ENCODE measurements at regions not wholly inside any gene's neighbourhood (a gene's known extent, or its start where the extent isn't known, plus 50 kb on each side); places are given as distances from the start of the nearest gene placed in this dataset.
"Not testable (repeated sequence)": the region's sequence is repeated elsewhere in the genome, so short reads cannot be mapped to it uniquely, and the experiment has no call there.

- Histone ChIP-seq H3K9ac (ENCODE audit: low read depth, low read length) (no peak overlapping the region), H3K36me3 (ENCODE audit: control insufficient read depth, insufficient read depth, low read length) (no peaks in the 10 kb centered on the region), H3K27me3 (ENCODE audit: control insufficient read depth, insufficient read depth, low read length) (no peaks in the 10 kb centered on the region), H3K9me3 (ENCODE audit: control insufficient read depth, insufficient read depth, low read length) (no peaks in the 10 kb centered on the region), H3K4me3 (ENCODE audit: low read depth, low read length) (no peak overlapping the region), H3K4me1 (ENCODE audit: control insufficient read depth, insufficient read depth, low read length) (no peaks in the 10 kb centered on the region)
Observed at GRCh38 chr10:109591601-109592000, 331.7 kb downstream of the XPNPEP1 start.

DNA sequence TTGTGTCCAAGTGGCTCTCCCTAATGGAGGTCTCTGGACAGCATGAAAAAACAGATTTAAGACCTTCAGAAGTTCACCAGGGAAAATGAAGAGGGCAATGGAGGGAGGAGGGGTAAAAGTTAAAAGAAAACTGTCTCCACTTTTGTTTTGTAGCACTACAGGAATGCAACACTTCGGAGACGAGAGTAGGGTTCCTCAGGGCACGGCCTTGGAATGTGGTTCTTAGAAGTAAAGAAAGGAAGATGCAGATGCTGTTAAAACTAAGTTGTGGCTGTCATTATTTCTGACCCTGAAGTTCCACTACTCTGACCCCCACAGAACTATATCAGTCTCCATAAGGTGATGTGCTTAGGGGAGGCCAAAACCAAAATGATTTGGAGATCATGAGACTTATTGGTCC, 335.1 kb downstream of the XPNPEP1 start:
- Histone ChIP-seq H3K4me1 (ENCODE audit: control insufficient read depth, insufficient read depth, low read length) (no peaks in the 10 kb centered on the region), H3K36me3 (ENCODE audit: control insufficient read depth, insufficient read depth, low read length) (no peaks in the 10 kb centered on the region), H3K27me3 (ENCODE audit: control insufficient read depth, insufficient read depth, low read length) (no peaks in the 10 kb centered on the region), H3K9me3 (ENCODE audit: control insufficient read depth, insufficient read depth, low read length) (no peaks in the 10 kb centered on the region), H3K9ac (ENCODE audit: low read depth, low read length) (no peak overlapping the region), H3K4me3 (ENCODE audit: low read depth, low read length) (no peak overlapping the region)

GRCh38 chr10:109587366-109587765, 335.9 kb downstream of the XPNPEP1 start:
- no peak overlapping the region for H3K4me3 ChIP-seq (ENCODE audit: low read depth, low read length)
- H3K9me3 ChIP-seq (ENCODE audit: control insufficient read depth, insufficient read depth, low read length), result no peaks in the 10 kb centered on the region
- H3K4me1 ChIP-seq (ENCODE audit: control insufficient read depth, insufficient read depth, low read length), result no peaks in the 10 kb centered on the region
- no peak overlapping the region for H3K9ac ChIP-seq (ENCODE audit: low read depth, low read length)
- no peaks in the 10 kb centered on the region for H3K36me3 ChIP-seq (ENCODE audit: control insufficient read depth, insufficient read depth, low read length)
- H3K27me3 ChIP-seq (ENCODE audit: control insufficient read depth, insufficient read depth, low read length), result no peaks in the 10 kb centered on the region

DNA sequence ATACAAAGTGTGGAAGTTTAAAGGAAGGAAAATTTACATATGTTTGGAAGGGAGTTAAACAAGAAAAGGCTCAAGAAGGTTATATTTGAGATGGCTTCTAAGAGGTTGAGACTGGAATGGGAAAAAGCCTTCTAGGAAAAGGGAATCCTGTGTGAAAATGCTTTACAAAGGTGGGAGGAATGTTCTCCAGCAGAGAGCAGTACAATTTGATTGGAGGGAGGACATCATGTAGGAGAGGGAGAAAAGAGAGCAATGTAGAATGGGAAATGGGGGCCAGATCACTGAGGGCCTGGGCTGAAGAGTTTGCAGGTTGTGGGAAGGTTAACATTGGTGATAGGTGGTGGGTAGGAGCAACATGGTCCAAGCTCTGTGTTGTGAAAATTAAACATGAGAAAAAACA, 366.9 kb downstream of the XPNPEP1 start:
- Histone ChIP-seq H3K4me1 (ENCODE audit: control insufficient read depth, insufficient read depth, low read length) (no peaks in the 10 kb centered on the region), H3K9me3 (ENCODE audit: control insufficient read depth, insufficient read depth, low read length) (no peaks in the 10 kb centered on the region), H3K4me3 (ENCODE audit: low read depth, low read length) (no peak overlapping the region), H3K36me3 (ENCODE audit: control insufficient read depth, insufficient read depth, low read length) (no peaks in the 10 kb centered on the region), H3K27me3 (ENCODE audit: control insufficient read depth, insufficient read depth, low read length) (no peaks in the 10 kb centered on the region), H3K9ac (ENCODE audit: low read depth, low read length) (no peak overlapping the region)

DNA sequence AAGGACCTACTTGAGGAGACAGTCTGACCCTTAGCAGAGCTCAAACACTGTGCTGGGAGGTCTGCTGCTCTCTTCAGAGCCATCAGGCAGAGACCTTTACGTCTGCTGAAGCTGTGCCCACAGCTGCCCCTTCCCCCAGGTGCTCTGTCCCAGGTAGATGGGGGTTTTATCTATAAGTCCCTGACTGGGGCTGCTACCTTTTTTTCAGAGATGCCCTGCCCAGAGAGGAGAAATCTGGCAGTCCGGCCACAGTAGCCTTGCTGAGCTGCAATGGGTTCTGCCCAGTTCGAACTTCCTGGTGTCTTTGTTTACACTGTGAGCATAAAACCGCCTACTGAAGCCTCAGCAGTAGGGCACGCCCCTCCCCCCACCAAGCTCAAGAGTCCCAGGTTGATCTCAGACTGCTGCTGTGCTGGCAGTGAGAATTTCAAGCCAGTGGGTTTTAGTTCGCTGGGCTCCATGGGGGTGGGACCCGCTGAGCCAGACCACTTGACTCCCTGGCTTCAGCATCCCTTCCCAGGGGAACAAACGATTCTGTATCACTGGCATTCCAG, 381.2 kb downstream of the XPNPEP1 start:
- not testable (repeated sequence) for H3K9ac ChIP-seq (ENCODE audit: low read depth, low read length); H3K4me1 ChIP-seq (ENCODE audit: control insufficient read depth, insufficient read depth, low read length); H3K36me3 ChIP-seq (ENCODE audit: control insufficient read depth, insufficient read depth, low read length); H3K27me3 ChIP-seq (ENCODE audit: control insufficient read depth, insufficient read depth, low read length); H3K9me3 ChIP-seq (ENCODE audit: control insufficient read depth, insufficient read depth, low read length); H3K4me3 ChIP-seq (ENCODE audit: low read depth, low read length)

DNA sequence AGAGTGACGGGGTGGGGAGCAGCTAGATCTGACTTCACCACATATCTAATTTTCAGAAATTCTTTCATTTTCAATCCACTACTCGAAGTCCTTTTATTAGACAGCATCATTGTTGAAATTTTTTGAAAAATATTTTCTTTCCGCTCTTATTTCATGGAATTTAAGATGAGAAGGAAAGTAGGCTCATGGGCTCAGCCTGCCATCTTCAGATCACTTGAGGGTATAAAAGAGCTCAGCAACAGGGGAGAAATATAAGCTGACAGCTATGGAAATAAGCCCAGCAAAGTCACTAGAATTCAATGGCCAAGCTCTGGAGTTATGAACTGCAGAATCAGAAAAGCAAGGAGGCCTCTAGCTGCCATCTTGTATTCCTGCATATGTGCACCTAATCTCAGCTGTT, 389.1 kb downstream of the XPNPEP1 start:
- Histone ChIP-seq H3K36me3 (ENCODE audit: control insufficient read depth, insufficient read depth, low read length) (no peaks in the 10 kb centered on the region), H3K4me1 (ENCODE audit: control insufficient read depth, insufficient read depth, low read length) (no peaks in the 10 kb centered on the region), H3K4me3 (ENCODE audit: low read depth, low read length) (no peak overlapping the region), H3K9me3 (ENCODE audit: control insufficient read depth, insufficient read depth, low read length) (no peaks in the 10 kb centered on the region), H3K27me3 (ENCODE audit: control insufficient read depth, insufficient read depth, low read length) (no peaks in the 10 kb centered on the region), H3K9ac (ENCODE audit: low read depth, low read length) (no peak overlapping the region)

GRCh38 chr10:109529258-109529657, 394.1 kb downstream of the XPNPEP1 start:
- H3K36me3 ChIP-seq (ENCODE audit: control insufficient read depth, insufficient read depth, low read length), result no peaks in the 10 kb centered on the region
- no peaks in the 10 kb centered on the region for H3K4me1 ChIP-seq (ENCODE audit: control insufficient read depth, insufficient read depth, low read length)
- no peak overlapping the region for H3K9ac ChIP-seq (ENCODE audit: low read depth, low read length)
- no peak overlapping the region for H3K4me3 ChIP-seq (ENCODE audit: low read depth, low read length)
- H3K27me3 ChIP-seq (ENCODE audit: control insufficient read depth, insufficient read depth, low read length), result no peaks in the 10 kb centered on the region
- no peaks in the 10 kb centered on the region for H3K9me3 ChIP-seq (ENCODE audit: control insufficient read depth, insufficient read depth, low read length)

GRCh38 chr10:109517748-109518147, 405.6 kb downstream of the XPNPEP1 start:
- no peak overlapping the region for H3K9ac ChIP-seq (ENCODE audit: low read depth, low read length)
- no peaks in the 10 kb centered on the region for H3K36me3 ChIP-seq (ENCODE audit: control insufficient read depth, insufficient read depth, low read length)
- H3K4me1 ChIP-seq (ENCODE audit: control insufficient read depth, insufficient read depth, low read length), result no peaks in the 10 kb centered on the region
- no peaks in the 10 kb centered on the region for H3K27me3 ChIP-seq (ENCODE audit: control insufficient read depth, insufficient read depth, low read length)
- H3K4me3 ChIP-seq (ENCODE audit: low read depth, low read length), result no peak overlapping the region
- H3K9me3 ChIP-seq (ENCODE audit: control insufficient read depth, insufficient read depth, low read length), result no peaks in the 10 kb centered on the region

DNA sequence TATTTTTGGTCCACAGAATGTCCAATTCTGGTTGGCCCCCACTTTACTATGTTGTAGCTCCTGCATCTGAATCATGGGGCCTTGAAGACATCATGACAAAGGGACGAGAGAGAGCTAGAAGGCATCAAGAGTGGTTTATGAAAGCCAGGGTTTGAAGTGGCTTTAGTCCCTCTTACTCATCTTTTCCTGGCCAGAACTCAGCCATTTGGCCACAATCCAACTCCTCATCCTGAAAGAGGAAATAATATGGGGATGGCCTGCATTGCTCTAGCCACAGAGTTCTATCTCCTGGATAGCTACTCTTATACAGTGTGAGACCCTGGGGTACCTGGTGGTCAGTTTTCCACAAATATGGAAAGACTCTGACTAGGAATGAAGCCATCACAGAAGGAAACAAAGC, 418.9 kb downstream of the XPNPEP1 start:
- no peak overlapping the region for H3K9ac ChIP-seq (ENCODE audit: low read depth, low read length)
- H3K9me3 ChIP-seq (ENCODE audit: control insufficient read depth, insufficient read depth, low read length), result no peaks in the 10 kb centered on the region
- no peaks in the 10 kb centered on the region for H3K36me3 ChIP-seq (ENCODE audit: control insufficient read depth, insufficient read depth, low read length)
- no peak overlapping the region for H3K4me3 ChIP-seq (ENCODE audit: low read depth, low read length)
- no peaks in the 10 kb centered on the region for H3K4me1 ChIP-seq (ENCODE audit: control insufficient read depth, insufficient read depth, low read length)
- no peaks in the 10 kb centered on the region for H3K27me3 ChIP-seq (ENCODE audit: control insufficient read depth, insufficient read depth, low read length)

DNA sequence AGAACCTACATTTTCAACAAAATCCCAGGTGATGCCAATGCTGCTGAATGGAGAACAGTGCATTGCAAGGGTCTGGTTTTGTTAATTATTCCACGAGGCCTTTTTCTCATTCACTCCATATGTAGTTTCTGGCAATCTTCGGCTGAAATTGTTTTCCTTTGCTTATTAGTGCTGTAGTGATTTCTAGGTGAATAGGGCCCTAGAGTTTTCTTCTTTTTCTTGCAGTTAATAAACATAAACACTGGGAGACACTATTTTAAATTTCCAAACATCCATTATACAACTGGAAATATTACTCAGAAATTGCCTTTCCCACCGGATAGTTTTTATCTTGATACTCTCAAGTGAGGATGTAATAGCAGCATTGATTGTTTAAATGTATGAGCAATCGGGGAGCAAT, 435.6 kb downstream of the XPNPEP1 start:
- no peaks in the 10 kb centered on the region for H3K9me3 ChIP-seq (ENCODE audit: control insufficient read depth, insufficient read depth, low read length)
- no peak overlapping the region for H3K9ac ChIP-seq (ENCODE audit: low read depth, low read length)
- H3K4me3 ChIP-seq (ENCODE audit: low read depth, low read length), result no peak overlapping the region
- no peaks in the 10 kb centered on the region for H3K27me3 ChIP-seq (ENCODE audit: control insufficient read depth, insufficient read depth, low read length)
- H3K36me3 ChIP-seq (ENCODE audit: control insufficient read depth, insufficient read depth, low read length), result no peaks in the 10 kb centered on the region
- H3K4me1 ChIP-seq (ENCODE audit: control insufficient read depth, insufficient read depth, low read length), result no peaks in the 10 kb centered on the region

DNA sequence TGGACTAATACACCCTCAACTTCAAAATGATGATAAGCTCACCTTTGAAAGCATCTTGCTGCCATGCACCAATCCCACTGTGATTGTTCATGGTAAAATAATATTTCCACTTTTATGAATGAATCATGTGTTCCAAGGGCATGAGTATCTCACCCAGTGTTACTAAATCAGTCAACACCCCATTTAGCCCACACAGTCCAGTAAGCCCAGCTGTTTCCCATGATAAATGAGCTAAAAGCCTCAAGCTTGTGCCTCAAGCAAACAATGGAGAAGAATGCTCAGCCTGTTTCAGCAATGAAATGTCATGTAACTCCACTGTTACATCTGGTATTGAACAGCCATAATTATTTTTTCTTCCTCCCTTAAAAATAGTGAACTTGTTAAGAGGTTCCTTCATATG, 442.5 kb downstream of the XPNPEP1 start:
- Histone ChIP-seq H3K4me1 (ENCODE audit: control insufficient read depth, insufficient read depth, low read length) (no peaks in the 10 kb centered on the region), H3K27me3 (ENCODE audit: control insufficient read depth, insufficient read depth, low read length) (no peaks in the 10 kb centered on the region), H3K36me3 (ENCODE audit: control insufficient read depth, insufficient read depth, low read length) (no peaks in the 10 kb centered on the region), H3K9ac (ENCODE audit: low read depth, low read length) (no peak overlapping the region), H3K9me3 (ENCODE audit: control insufficient read depth, insufficient read depth, low read length) (no peaks in the 10 kb centered on the region), H3K4me3 (ENCODE audit: low read depth, low read length) (no peak overlapping the region)

- Histone ChIP-seq H3K36me3 (ENCODE audit: control insufficient read depth, insufficient read depth, low read length) (no peaks in the 10 kb centered on the region), H3K9ac (ENCODE audit: low read depth, low read length) (no peak overlapping the region), H3K4me3 (ENCODE audit: low read depth, low read length) (no peak overlapping the region), H3K9me3 (ENCODE audit: control insufficient read depth, insufficient read depth, low read length) (no peaks in the 10 kb centered on the region), H3K4me1 (ENCODE audit: control insufficient read depth, insufficient read depth, low read length) (peaks cover 4% of the 10 kb centered on the region), H3K27me3 (ENCODE audit: control insufficient read depth, insufficient read depth, low read length) (no peaks in the 10 kb centered on the region)
Observed at GRCh38 chr10:109475711-109476421, 447.4 kb downstream of the XPNPEP1 start.

Data from iPS-15b (cell line).